IMR-90 (cell line): ENCODE measurements at regions not wholly inside any gene's neighbourhood (a gene's known extent, or its start where the extent isn't known, plus 50 kb on each side); places are given as distances from the start of the nearest gene placed in this dataset.
"Not testable (repeated sequence)": the region's sequence is repeated elsewhere in the genome, so short reads cannot be mapped to it uniquely, and the experiment has no call there.

Experiments
- ATAC-seq: fragments of 200-7000 bp; cut with Tn5 transposase; 2 replicates; pipeline ENCODE4 v1.9.1; 2020; ENCODE audit warnings: low read depth, mild to moderate bottlenecking, moderate library complexity
- BruUV-seq: library from RNA; stranded (reverse); fragments of 400-500 nt; replicated peaks from 2 replicates; lab custom pipeline; 2021; lab: Mats Ljungman, UMichigan
- CTCF ChIA-PET: fragments of 300-600 bp; formaldehyde crosslinking; extraction: SDS; loops from one replicate; lab custom pipeline; 2021; ENCODE audit warnings: antibody characterized with exemption; lab: Yijun Ruan, JAX
- POLR2A ChIA-PET: fragments of 300-600 bp; sonication (Branson Sonifier 250); formaldehyde crosslinking; loops from one replicate; lab custom pipeline; 2022; ENCODE audit warnings: antibody characterized with exemption; ENCODE audit not compliant: unreplicated experiment; lab: Charles Lee
- DNase-seq: peaks from one replicate; pipeline ENCODE4 v3.0.0; 2013
- H2AFZ ChIP-seq: replicated peaks from 2 replicates; pipeline ENCODE3; 2013; ENCODE audit warnings: low read length, mild to moderate bottlenecking; ENCODE audit not compliant: poor library complexity
- H2AK5ac ChIP-seq: 2 replicates; pipeline ENCODE4 v1.6.1; 2013; ENCODE audit warnings: low read depth, low read length, inconsistent platforms
- H2AK9ac ChIP-seq: replicated peaks from 2 replicates; pipeline ENCODE3; 2013; ENCODE audit warnings: mild to moderate bottlenecking, low read depth, low read length, moderate library complexity; ENCODE audit not compliant: poor library complexity
- H2BK120ac ChIP-seq: 2 replicates; pipeline ENCODE4 v1.6.1; 2013; ENCODE audit warnings: low read depth, low read length, inconsistent platforms
- H2BK15ac ChIP-seq: 3 replicates; pipeline ENCODE4 v1.6.1; 2013; ENCODE audit warnings: low read depth, low read length, inconsistent platforms
- H2BK20ac ChIP-seq: 2 replicates; pipeline ENCODE4 v1.6.1; 2013; ENCODE audit warnings: low read depth, mild to moderate bottlenecking, inconsistent platforms, low read length, moderate library complexity
- H2BK5ac ChIP-seq: 2 replicates; pipeline ENCODE4 v1.6.1; 2013; ENCODE audit warnings: mild to moderate bottlenecking, low read depth, low read length, inconsistent platforms; ENCODE audit not compliant: poor library complexity, severe bottlenecking
- H3K14ac ChIP-seq: replicated peaks from 2 replicates; pipeline ENCODE4 v1.6.1; 2013; ENCODE audit warnings: low read depth, low read length, inconsistent platforms
- H3K18ac ChIP-seq: 2 replicates; pipeline ENCODE4 v1.6.1; 2013; ENCODE audit warnings: low read depth, low read length, control low read depth
- H3K23ac ChIP-seq: 2 replicates; pipeline ENCODE4 v1.6.1; 2013; ENCODE audit warnings: low read depth, low read length, inconsistent platforms
- H3K27ac ChIP-seq: 2 replicates; pipeline ENCODE4 v1.5.1; 2013; ENCODE audit warnings: mild to moderate bottlenecking, control low read depth, low read length; ENCODE audit not compliant: insufficient read depth
- H3K27me3 ChIP-seq: 2 replicates; pipeline ENCODE4 v1.6.1; 2013; ENCODE audit warnings: low read length; ENCODE audit not compliant: control insufficient read depth, insufficient read depth
- H3K36me3 ChIP-seq: 2 replicates; pipeline ENCODE4 v1.6.1; 2013; ENCODE audit warnings: low read length, mixed read lengths; ENCODE audit not compliant: control insufficient read depth, insufficient read depth
- H3K4ac ChIP-seq: 2 replicates; pipeline ENCODE4 v1.6.1; 2013; ENCODE audit warnings: low read depth, low read length, inconsistent platforms
- H3K4me1 ChIP-seq: 2 replicates; pipeline ENCODE4 v1.6.1; 2013; ENCODE audit warnings: low read length, mixed read lengths; ENCODE audit not compliant: control insufficient read depth, insufficient read depth
- H3K4me2 ChIP-seq: 2 replicates; pipeline ENCODE4 v1.6.1; 2013; ENCODE audit warnings: low read depth, mild to moderate bottlenecking, control low read depth, low read length, moderate library complexity
- H3K4me3 ChIP-seq: 2 replicates; pipeline ENCODE4 v1.5.1; 2013; ENCODE audit warnings: low read depth, mild to moderate bottlenecking, control low read depth, low read length, moderate library complexity; ENCODE audit not compliant: insufficient read depth
- H3K56ac ChIP-seq: 2 replicates; pipeline ENCODE4 v1.6.1; 2013; ENCODE audit warnings: low read length, inconsistent platforms; ENCODE audit not compliant: insufficient read depth; ENCODE audit errors: extremely low read depth
- H3K79me1 ChIP-seq, 2 experiments: 2 replicates each; pipeline ENCODE4 v1.6.1; 2013; ENCODE audit warnings: low read length in 2 of 2, inconsistent platforms in 1 of 2, low read depth in 1 of 2
- H3K9ac ChIP-seq: 2 replicates; pipeline ENCODE4 v1.6.1; 2013; ENCODE audit warnings: low read depth, low read length, control low read depth
- H3K9me1 ChIP-seq: 2 replicates; pipeline ENCODE4 v1.6.1; 2013; ENCODE audit warnings: low read length, inconsistent platforms; ENCODE audit not compliant: insufficient read depth
- H3K9me3 ChIP-seq: 2 replicates; pipeline ENCODE4 v1.6.1; 2013; ENCODE audit warnings: low read length; ENCODE audit not compliant: control insufficient read depth, insufficient read depth
- H4K20me1 ChIP-seq: 2 replicates; pipeline ENCODE4 v1.6.1; 2013; ENCODE audit warnings: low read length, inconsistent platforms; ENCODE audit not compliant: insufficient read depth
- H4K5ac ChIP-seq: 2 replicates; pipeline ENCODE4 v1.6.1; 2013; ENCODE audit warnings: mild to moderate bottlenecking, low read depth, low read length, control low read depth
- H4K8ac ChIP-seq, 2 experiments: 2 replicates each; pipeline ENCODE4 v1.6.1; 2013; ENCODE audit warnings: low read depth in 2 of 2, low read length in 2 of 2, control low read depth in 1 of 2, inconsistent platforms in 1 of 2
- H4K91ac ChIP-seq: 2 replicates; pipeline ENCODE4 v1.6.1; 2013; ENCODE audit warnings: low read depth, low read length, inconsistent platforms; ENCODE audit not compliant: insufficient read depth
- CHD1 ChIP-seq: IDR thresholded peaks from 2 replicates; pipeline ENCODE4 v1.6.1; 2012; ENCODE audit warnings: low read depth, low read length, improper control_type of control experiment
- MAZ ChIP-seq: IDR thresholded peaks from 2 replicates; pipeline ENCODE4 v1.6.1; 2012; ENCODE audit warnings: low read depth, mild to moderate bottlenecking, low read length, improper control_type of control experiment, moderate library complexity, borderline replicate concordance
- MXI1 ChIP-seq: IDR thresholded peaks from 2 replicates; pipeline ENCODE4 v1.6.1; 2012; ENCODE audit warnings: low read depth, mild to moderate bottlenecking, low read length, moderate library complexity, borderline replicate concordance
- NFE2L2 ChIP-seq: fragments of 150-350 bp; IDR thresholded peaks from 2 replicates; pipeline ENCODE4 v1.6.1; 2016; ENCODE audit warnings: low read depth, mild to moderate bottlenecking, low read length
- RCOR1 ChIP-seq: IDR thresholded peaks from 2 replicates; pipeline ENCODE4 v1.6.1; 2012; ENCODE audit warnings: mild to moderate bottlenecking, low read length, improper control_type of control experiment; ENCODE audit not compliant: insufficient replicate concordance
- WGBS, 2 experiments: methylation state at CpG; one replicate each; pipeline versions ENCODE4 v1.1.5 to v1.1.7; 2013; ENCODE audit warnings: missing lambda C conversion rate in 2 of 2; ENCODE audit not compliant: insufficient read length in 1 of 2; ENCODE audit errors: extremely low coverage in 2 of 2; 5-methylcytosine and 5-hydroxymethylcytosine counted together
- dilution Hi-C: fragments of 300-500 bp; cut with HindIII; formaldehyde crosslinking; loops from one replicate; pipeline ENCODE4 v1.14.3; 2018; ENCODE audit warnings: low sequenced_read_pairs; ENCODE audit not compliant: unreplicated experiment
- in situ Hi-C: fragments of 300-500 bp; cut with MboI; formaldehyde crosslinking; loops from 3 replicates; pipeline ENCODE4 v1.14.3; 2019; ENCODE audit warnings: low sequenced_read_pairs, inconsistent platforms, mixed read lengths
- intact Hi-C: fragments of 100-400 bp; cut with micrococcal nuclease; formaldehyde crosslinking; loops from 2 replicates; pipeline ENCODE4 v1.10.0; 2022
- TF ChIP-seq, protein P1 (sequence below): fragments of 150-350 bp; IDR thresholded peaks from 2 replicates; pipeline ENCODE4 v1.6.1; 2016; ENCODE audit warnings: low read depth, mild to moderate bottlenecking, low read length, moderate library complexity, borderline replicate concordance

DNA sequence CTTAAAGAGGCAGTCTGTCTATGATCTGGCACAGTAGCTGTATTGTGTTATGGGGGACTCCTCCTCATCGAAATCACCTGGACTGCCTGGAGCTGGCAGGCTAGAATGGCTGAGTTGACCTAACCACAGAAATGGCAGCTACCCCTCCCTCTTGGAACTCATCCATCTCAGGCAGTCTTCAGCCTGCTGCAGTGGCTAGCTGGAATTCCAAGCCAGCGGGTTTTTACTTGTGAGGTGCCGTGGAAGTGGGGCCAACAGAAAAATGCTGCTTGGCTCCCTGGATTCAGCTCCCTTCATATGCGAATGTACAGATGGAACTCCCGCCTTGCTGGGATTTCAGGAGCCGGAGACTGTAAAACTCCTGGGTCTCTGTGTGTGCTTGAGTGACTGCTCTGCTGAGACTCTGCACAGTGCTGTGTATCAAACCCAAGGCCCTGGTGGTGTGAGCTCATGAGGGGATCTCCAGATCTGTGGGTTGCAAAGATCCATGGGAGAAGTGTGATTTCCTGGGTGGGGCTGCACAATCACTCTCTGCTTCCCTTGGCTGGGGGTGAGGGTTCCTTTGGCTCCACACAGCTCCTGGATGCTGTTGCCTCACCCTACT, 316.9 kb downstream of the CTH start:
- dilution Hi-C loops, result no loop called here
- Histone ChIP-seq H2BK120ac (no peak overlapping the region), H4K5ac (no peak overlapping the region), H3K4me2 (no peak overlapping the region), H2AK5ac (no peak overlapping the region), H3K18ac (no peak overlapping the region), H4K91ac (no peak overlapping the region), H3K9me3 (peaks cover 9% of the 10 kb centered on the region), H4K8ac (no peak overlapping the region), H2BK20ac (no peak overlapping the region), H2BK5ac (no peak overlapping the region), H2AK9ac (no peak overlapping the region), H3K79me1 (no peaks in the 10 kb centered on the region), H3K4ac (no peak overlapping the region), H2AFZ (peak overlapping the region; percentile 14), H3K27me3 (no peaks in the 10 kb centered on the region), H2BK15ac (no peak overlapping the region), H3K56ac (no peak overlapping the region), H3K23ac (no peak overlapping the region), H4K20me1 (no peaks in the 10 kb centered on the region), H3K4me3 (no peak overlapping the region), H3K14ac (no peak overlapping the region), H3K9ac (no peak overlapping the region), H3K36me3 (no peaks in the 10 kb centered on the region), H3K9me1 (no peaks in the 10 kb centered on the region), H3K27ac (no peak overlapping the region), H3K4me1 (no peaks in the 10 kb centered on the region)
- intact Hi-C loops, result no loop called here
- no CpG with 5 or more reads among the region's 6 CpGs for WGBS, 2 experiments
- no TSS peak for BruUV-seq
- no peak for ATAC-seq
- DNase-seq, result no peak
- TF ChIP-seq MAZ, result no peak
- no peak for TF ChIP-seq CHD1
- TF ChIP-seq, protein P1, sequence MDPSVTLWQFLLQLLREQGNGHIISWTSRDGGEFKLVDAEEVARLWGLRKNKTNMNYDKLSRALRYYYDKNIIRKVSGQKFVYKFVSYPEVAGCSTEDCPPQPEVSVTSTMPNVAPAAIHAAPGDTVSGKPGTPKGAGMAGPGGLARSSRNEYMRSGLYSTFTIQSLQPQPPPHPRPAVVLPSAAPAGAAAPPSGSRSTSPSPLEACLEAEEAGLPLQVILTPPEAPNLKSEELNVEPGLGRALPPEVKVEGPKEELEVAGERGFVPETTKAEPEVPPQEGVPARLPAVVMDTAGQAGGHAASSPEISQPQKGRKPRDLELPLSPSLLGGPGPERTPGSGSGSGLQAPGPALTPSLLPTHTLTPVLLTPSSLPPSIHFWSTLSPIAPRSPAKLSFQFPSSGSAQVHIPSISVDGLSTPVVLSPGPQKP, result no peak
- TF ChIP-seq MXI1, result no peak
- no peak for TF ChIP-seq NFE2L2
- TF ChIP-seq RCOR1, result no peak
- CTCF ChIA-PET, result no interaction called here
- POLR2A ChIA-PET, result no interaction called here
- in situ Hi-C loops, result no loop called here

DNA sequence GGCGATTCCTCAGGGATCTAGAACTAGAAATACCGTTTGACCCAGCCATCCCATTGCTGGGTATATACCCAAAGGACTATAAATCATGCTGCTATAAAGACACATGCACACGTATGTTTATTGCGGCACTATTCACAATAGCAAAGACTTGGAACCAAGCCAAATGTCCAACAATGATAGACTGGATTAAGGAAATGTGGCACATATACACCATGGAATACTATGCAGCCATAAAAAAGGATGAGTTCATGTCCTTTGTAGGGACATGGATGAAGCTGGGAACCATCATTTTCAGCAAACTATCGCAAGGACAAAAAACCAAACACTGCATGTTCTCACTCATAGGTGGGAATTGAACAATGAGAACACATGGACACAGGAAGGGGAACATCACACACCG, 311.1 kb downstream of the PTGER3 start:
- ATAC-seq, H2AFZ ChIP-seq, DNase-seq, H2BK20ac ChIP-seq, H3K9me1 ChIP-seq, H3K27me3 ChIP-seq, H2AK9ac ChIP-seq, H3K36me3 ChIP-seq, H3K56ac ChIP-seq, H3K9ac ChIP-seq, H3K23ac ChIP-seq, H3K4me1 ChIP-seq, dilution Hi-C loops, H3K27ac ChIP-seq, H3K79me1 ChIP-seq, intact Hi-C loops, H2BK15ac ChIP-seq, CTCF ChIA-PET, BruUV-seq, H3K9me3 ChIP-seq, in situ Hi-C loops, POLR2A ChIA-PET, H2BK5ac ChIP-seq, H4K91ac ChIP-seq, H3K14ac ChIP-seq, H4K5ac ChIP-seq, H2BK120ac ChIP-seq, H4K8ac ChIP-seq, H3K18ac ChIP-seq, H2AK5ac ChIP-seq, H3K4me2 ChIP-seq, H4K20me1 ChIP-seq, H3K4me3 ChIP-seq, H3K4ac ChIP-seq: not testable (repeated sequence)
- WGBS, 2 experiments, result no CpG with 5 or more reads among the region's 6 CpGs
